NCI-H510A treated with DMSO at 0.1 percent for 48 hours (cell line): ENCODE measurements at regions not wholly inside any gene's neighbourhood (a gene's known extent, or its start where the extent isn't known, plus 50 kb on each side); places are given as distances from the start of the nearest gene placed in this dataset.

Source experiments
- DNase-seq: peaks from one replicate; lab custom pipeline; 2025; lab: John Stamatoyannopoulos, UW

DNA sequence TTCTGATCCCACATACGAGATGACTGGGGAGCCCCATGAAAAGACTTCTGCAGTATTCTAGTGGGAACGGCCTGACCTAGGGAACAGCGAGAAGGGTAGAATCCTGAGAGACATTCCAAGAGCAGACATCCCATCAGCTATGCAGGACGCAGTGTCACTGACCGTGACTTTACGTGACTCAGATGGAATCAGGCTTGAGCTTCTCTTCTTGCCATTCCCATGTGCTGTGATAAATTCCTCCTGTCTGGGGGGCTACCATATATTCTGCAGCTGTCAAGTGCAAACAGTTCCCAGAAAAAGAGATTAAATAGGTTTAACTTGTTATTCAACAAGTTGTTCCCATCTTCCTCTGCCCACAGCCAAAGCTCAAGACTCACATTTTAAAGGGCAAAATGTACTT, 73.1 kb upstream of the PDE1C start:
- no peak for DNase-seq

DNA sequence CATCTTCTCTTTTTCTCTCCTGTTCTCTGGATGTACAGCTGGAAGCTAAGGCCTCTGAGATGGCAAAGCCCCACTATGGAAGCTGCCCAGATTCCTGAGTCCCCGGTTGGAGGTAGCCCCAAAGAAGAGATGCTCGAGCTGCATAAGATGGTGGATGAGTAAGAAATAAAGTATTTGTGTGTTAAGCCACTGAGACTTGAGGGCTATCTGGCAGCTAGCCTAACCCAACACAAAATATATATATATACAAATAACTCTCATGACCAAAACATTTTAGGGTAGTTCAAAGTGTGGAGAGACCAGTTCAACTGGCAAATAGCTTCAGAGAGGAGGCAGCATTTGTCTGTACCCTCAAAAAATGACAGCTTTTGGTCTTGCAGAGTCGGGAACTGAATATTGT, 72.4 kb upstream of the PDE1C start:
- no peak for DNase-seq

DNA sequence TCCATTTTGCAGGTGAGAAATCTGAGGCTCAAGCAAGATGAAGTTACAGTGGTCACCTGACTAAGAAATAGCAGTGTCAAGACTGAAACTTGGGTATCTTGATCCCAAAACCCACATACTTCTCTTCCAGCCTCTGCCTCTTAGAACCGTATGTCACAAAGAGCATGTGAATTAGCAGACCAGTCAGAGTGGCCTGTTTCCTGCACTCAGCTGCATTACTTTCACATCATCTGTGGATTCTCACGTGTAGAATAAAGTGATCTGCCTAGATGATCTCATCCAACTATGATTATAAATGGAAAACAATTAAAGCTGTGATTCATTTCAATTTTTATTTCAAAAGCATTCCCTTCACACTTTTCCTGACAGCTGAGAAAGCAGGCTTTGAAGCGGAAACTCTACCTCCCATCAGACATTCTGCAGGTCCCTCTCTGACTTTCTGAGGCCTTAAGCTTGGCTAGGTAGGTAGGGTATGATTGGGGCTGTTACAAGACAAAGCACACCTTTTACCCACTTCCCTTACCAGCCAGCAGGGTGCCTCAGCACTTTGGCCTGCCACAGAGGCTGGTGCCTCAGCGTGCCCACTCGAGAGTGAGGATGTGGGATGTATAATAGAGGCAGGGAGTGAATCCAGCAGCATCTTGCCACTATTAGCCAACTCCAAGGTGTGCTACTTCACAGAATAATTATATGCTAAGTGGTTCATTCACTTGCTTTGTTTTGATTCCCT, 70.2 kb upstream of the PDE1C start:
- no peak for DNase-seq

DNA sequence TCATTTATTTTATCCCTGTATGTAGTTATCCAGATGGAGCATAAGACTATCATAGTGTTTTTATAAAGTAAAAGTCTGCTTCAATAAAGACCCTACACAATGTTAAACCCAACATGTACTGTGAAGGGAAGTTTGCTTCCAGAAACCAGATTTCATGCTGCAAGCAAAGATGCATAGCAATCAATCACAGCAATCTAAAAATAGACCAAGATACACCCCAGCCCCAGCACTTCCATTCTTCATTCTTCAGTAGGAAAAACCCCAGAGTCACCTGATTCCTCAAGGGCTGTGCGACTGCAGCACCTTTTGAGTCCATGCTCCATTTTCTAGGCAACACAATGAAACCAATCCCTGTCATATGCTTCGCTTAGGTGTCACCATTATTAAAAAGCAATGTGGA, 66.9 kb upstream of the PDE1C start:
- DNase-seq: no peak

DNA sequence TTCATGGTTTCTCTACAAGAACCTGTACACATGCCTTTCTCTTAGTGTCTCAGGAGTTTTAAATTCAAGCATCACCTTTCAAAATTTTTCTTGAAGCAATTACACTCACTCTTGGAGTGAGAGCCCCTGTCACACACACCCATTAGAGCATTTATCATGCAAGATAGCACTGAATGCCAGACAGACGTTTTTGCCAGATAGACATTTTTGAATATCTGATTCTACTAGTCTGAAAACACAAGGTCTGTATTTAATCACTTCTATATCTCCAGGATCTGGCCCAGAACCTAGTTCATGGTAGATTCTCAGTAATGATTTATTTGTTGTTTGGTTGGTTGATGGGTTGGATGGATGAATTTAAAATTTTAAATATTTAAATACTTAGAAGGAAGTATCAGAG, 60.9 kb upstream of the PDE1C start:
- DNase-seq: no peak

DNA sequence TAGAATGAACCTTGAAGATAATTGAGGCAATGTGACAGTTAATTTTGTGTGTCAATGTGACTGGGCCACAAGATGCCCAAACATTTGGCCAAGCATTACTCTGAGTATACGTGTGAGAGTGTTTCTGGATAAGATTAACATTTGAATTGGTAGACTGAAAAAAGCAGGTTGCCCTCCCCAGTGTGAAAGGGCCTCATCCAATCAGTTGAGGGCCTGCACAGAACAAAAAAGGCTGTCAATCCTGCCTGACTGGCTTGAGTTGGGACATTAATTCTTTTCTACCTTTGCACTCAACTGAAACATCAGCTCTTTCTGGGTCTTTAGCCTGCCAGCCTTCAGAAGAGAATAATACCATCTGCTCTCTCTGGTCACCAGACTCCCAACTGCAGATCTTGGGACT, 56.6 kb upstream of the PDE1C start:
- no peak for DNase-seq
